GM23338 (cell line): ENCODE measurements at regions not wholly inside any gene's neighbourhood (a gene's known extent, or its start where the extent isn't known, plus 50 kb on each side); places are given as distances from the start of the nearest gene placed in this dataset.

ENCODE experiments used
- ATAC-seq: fragments of 200-7000 bp; cut with Tn5 transposase; 3 replicates; pipeline ENCODE4 v1.9.1; 2020
- DNase-seq: peaks from one replicate; pipeline ENCODE4 v3.0.0-alpha.2; 2015; ENCODE audit warnings: low spot score
- H2AFZ ChIP-seq: fragments of 200-600 bp; sonication (generic); 2 replicates; pipeline ENCODE4 v1.8.0; 2016; ENCODE audit warnings: antibody characterized with exemption, mild to moderate bottlenecking, moderate library complexity
- H3F3A ChIP-seq: fragments of 200-600 bp; sonication (generic); replicated peaks from 2 replicates; pipeline ENCODE4 v1.8.0; 2017; ENCODE audit warnings: antibody characterized with exemption, mixed run types, low read depth
- H3K27ac ChIP-seq: fragments of 200-600 bp; sonication (generic); 2 replicates; pipeline ENCODE4 v1.6.1; 2016; ENCODE audit warnings: low read depth
- H3K27me3 ChIP-seq: fragments of 200-600 bp; sonication (generic); 2 replicates; pipeline ENCODE4 v1.8.0; 2016; ENCODE audit warnings: mild to moderate bottlenecking, mixed run types, moderate library complexity; ENCODE audit not compliant: insufficient read depth
- H3K36me3 ChIP-seq: fragments of 200-600 bp; sonication (generic); 2 replicates; pipeline ENCODE4 v1.8.0; 2016; ENCODE audit warnings: mild to moderate bottlenecking; ENCODE audit not compliant: insufficient read depth
- H3K4me1 ChIP-seq: fragments of 200-600 bp; sonication (generic); 2 replicates; pipeline ENCODE4 v1.8.0; 2016; ENCODE audit warnings: mild to moderate bottlenecking, moderate library complexity; ENCODE audit not compliant: insufficient read depth
- H3K4me2 ChIP-seq: fragments of 200-600 bp; sonication (generic); 2 replicates; pipeline ENCODE4 v1.7.1; 2017; ENCODE audit warnings: mixed run types
- H3K4me3 ChIP-seq: fragments of 200-600 bp; sonication (generic); 2 replicates; pipeline ENCODE4 v1.6.1; 2016; ENCODE audit warnings: mixed run types
- H3K79me2 ChIP-seq: fragments of 200-600 bp; sonication (generic); replicated peaks from 2 replicates; pipeline ENCODE4 v1.8.0; 2017; ENCODE audit warnings: mild to moderate bottlenecking; ENCODE audit not compliant: insufficient read depth
- H3K9me2 ChIP-seq: fragments of 200-600 bp; sonication (generic); 2 replicates; pipeline ENCODE4 v1.8.0; 2017; ENCODE audit not compliant: insufficient read depth
- H4K20me1 ChIP-seq: fragments of 200-600 bp; sonication (generic); replicated peaks from 2 replicates; pipeline ENCODE4 v1.8.0; 2017; ENCODE audit warnings: mild to moderate bottlenecking; ENCODE audit not compliant: insufficient read depth
- H3K27ac Mint-ChIP-seq: 2 replicates; pipeline ENCODE4 v1.8.0; 2020; ENCODE audit warnings: inconsistent platforms, mild to moderate bottlenecking, moderate library complexity, mixed read lengths
- H3K27me3 Mint-ChIP-seq: 3 replicates; pipeline ENCODE4 v1.8.0; 2022; ENCODE audit warnings: low read depth, mild to moderate bottlenecking, moderate library complexity, mixed read lengths, inconsistent platforms; ENCODE audit not compliant: insufficient read depth, poor library complexity
- H3K36me3 Mint-ChIP-seq: 3 replicates; pipeline ENCODE4 v1.8.0; 2021; ENCODE audit warnings: low read depth, mild to moderate bottlenecking, inconsistent platforms, moderate library complexity, mixed read lengths
- H3K4me1 Mint-ChIP-seq: 3 replicates; pipeline ENCODE4 v1.8.0; 2020; ENCODE audit warnings: mild to moderate bottlenecking, inconsistent platforms, mixed read lengths
- H3K4me3 Mint-ChIP-seq: 3 replicates; pipeline ENCODE4 v1.8.0; 2021; ENCODE audit warnings: moderate library complexity, mild to moderate bottlenecking, inconsistent platforms, mixed read lengths
- H3K9me3 Mint-ChIP-seq: 3 replicates; pipeline ENCODE4 v1.8.0; 2020; ENCODE audit warnings: moderate library complexity, mild to moderate bottlenecking, inconsistent platforms, mixed read lengths
- CREB1 ChIP-seq: fragments of 250-450 bp; sonication (Bioruptor Pico); IDR thresholded peaks from 2 replicates; pipeline ENCODE4 v1.5.0; 2020; ENCODE audit warnings: low read depth, mild to moderate bottlenecking, moderate library complexity
- ETS1 ChIP-seq: IDR thresholded peaks from 2 replicates; pipeline ENCODE4 v1.6.1; 2016; ENCODE audit warnings: antibody characterized with exemption
- EZH2 ChIP-seq: fragments of 200-600 bp; sonication (generic); IDR thresholded peaks from one replicate; pipeline ENCODE4 v1.8.0; 2017; ENCODE audit warnings: antibody characterized with exemption, mild to moderate bottlenecking, low read depth; ENCODE audit not compliant: unreplicated experiment
- EZH2phosphoT487 ChIP-seq: fragments of 200-600 bp; sonication (generic); IDR thresholded peaks from one replicate; pipeline ENCODE4 v1.8.1; 2018; ENCODE audit warnings: antibody characterized with exemption; ENCODE audit not compliant: unreplicated experiment
- JUNB ChIP-seq: IDR thresholded peaks from one replicate; pipeline ENCODE4 v1.6.1; 2016; ENCODE audit warnings: antibody characterized with exemption; ENCODE audit not compliant: unreplicated experiment
- NANOG ChIP-seq: IDR thresholded peaks from 2 replicates; pipeline ENCODE4 v1.6.1; 2016; ENCODE audit warnings: antibody characterized with exemption, borderline replicate concordance
- POLR2AphosphoS5 ChIP-seq: IDR thresholded peaks from 2 replicates; pipeline ENCODE4 v1.6.1; 2016; ENCODE audit warnings: antibody characterized with exemption, low read depth
- STAT1 ChIP-seq: IDR thresholded peaks from one replicate; pipeline ENCODE4 v1.6.1; 2016; ENCODE audit warnings: antibody characterized with exemption; ENCODE audit not compliant: unreplicated experiment
- ZNF114 ChIP-seq: fragments of 250-450 bp; sonication (Bioruptor Pico); IDR thresholded peaks from 2 replicates; pipeline ENCODE4 v1.5.0; 2020; ENCODE audit warnings: mild to moderate bottlenecking, moderate library complexity
- ZNF331 ChIP-seq: fragments of 250-450 bp; sonication (Bioruptor Pico); IDR thresholded peaks from 2 replicates; pipeline ENCODE4 v1.5.0; 2020; ENCODE audit warnings: low read depth, mild to moderate bottlenecking, moderate library complexity
- ZNF462 ChIP-seq: fragments of 250-450 bp; sonication (Bioruptor Pico); IDR thresholded peaks from 2 replicates; pipeline ENCODE4 v1.5.0; 2020; ENCODE audit warnings: mild to moderate bottlenecking, moderate library complexity

- Mint-ChIP-seq H3K4me1 (peaks cover 31% of the 10 kb centered on the region), H3K36me3 (no peaks in the 10 kb centered on the region), H3K9me3 (no peaks in the 10 kb centered on the region; the same call in 2 of the 3 replicates), H3K27me3 (no peaks in the 10 kb centered on the region), H3K4me3 (peak overlapping the region; percentile 33), H3K27ac (peak overlapping the region; percentile 86)
- no peaks in the 10 kb centered on the region for H4K20me1 ChIP-seq
- H2AFZ ChIP-seq = peak overlapping the region; percentile 80
- ATAC-seq = peak; percentile 88
- peaks cover 23% of the 10 kb centered on the region for H3K4me1 ChIP-seq
- H3K27ac ChIP-seq = peak overlapping the region; percentile 45; the same call in 1 of the 2 replicates
- peak overlapping the region; percentile 45 for H3K4me2 ChIP-seq
- peak; percentile 46 for DNase-seq
- H3K79me2 ChIP-seq = no peaks in the 10 kb centered on the region
- H3K27me3 ChIP-seq = no peaks in the 10 kb centered on the region
- no peaks in the 10 kb centered on the region for H3K9me2 ChIP-seq
- H3K4me3 ChIP-seq = peak overlapping the region; percentile 30
- H3K36me3 ChIP-seq = no peaks in the 10 kb centered on the region
- TF ChIP-seq STAT1 = no peak
- no peak for TF ChIP-seq EZH2
- no peak for TF ChIP-seq JUNB
- TF ChIP-seq EZH2phosphoT487 = no peak
- no peak for TF ChIP-seq CREB1
- H3F3A ChIP-seq = no peaks in the 10 kb centered on the region
Observed at GRCh38 chr6:91653895-91654294, 1067.0 kb upstream of the MAP3K7 start.

GRCh38 chr6:91653076-91653723, 1066.3 kb upstream of the MAP3K7 start:
- ATAC-seq = no peak

More at GRCh38 chr6:91653076-91653723, 1066.3 kb upstream of the MAP3K7 start:
- peak overlapping the region; percentile 86; the same call in 1 of the 2 replicates for H3K27ac Mint-ChIP-seq
- Histone ChIP-seq H3K4me3 (peak overlapping the region; percentile 30; the same call in 1 of the 2 replicates), H3K4me1 (peaks cover 23% of the 10 kb centered on the region), H2AFZ (no peak overlapping the region), H3K36me3 (no peaks in the 10 kb centered on the region), H4K20me1 (no peaks in the 10 kb centered on the region), H3K27me3 (no peaks in the 10 kb centered on the region), H3K4me2 (peak overlapping the region; percentile 45; the same call in 1 of the 2 replicates), H3K27ac (no peak overlapping the region), H3K79me2 (no peaks in the 10 kb centered on the region), H3K9me2 (no peaks in the 10 kb centered on the region), H3F3A (no peaks in the 10 kb centered on the region)
- no peaks in the 10 kb centered on the region; the same call in 2 of the 3 replicates for H3K9me3 Mint-ChIP-seq
- DNase-seq = no peak
- no peaks in the 10 kb centered on the region for H3K27me3 Mint-ChIP-seq
- no peaks in the 10 kb centered on the region for H3K36me3 Mint-ChIP-seq
- TF ChIP-seq ETS1 (no peak), POLR2AphosphoS5 (no peak), CREB1 (no peak), ZNF331 (CRISPR knock-in tag) (no peak), NANOG (no peak), STAT1 (no peak), EZH2phosphoT487 (no peak), JUNB (no peak), ZNF462 (CRISPR knock-in tag) (no peak), ZNF114 (CRISPR knock-in tag) (no peak)
- no peak overlapping the region for H3K4me3 Mint-ChIP-seq
- peaks cover 28% of the 10 kb centered on the region for H3K4me1 Mint-ChIP-seq
